IMR-90 (cell line): ENCODE measurements at regions not wholly inside any gene's neighbourhood (a gene's known extent, or its start where the extent isn't known, plus 50 kb on each side); places are given as distances from the start of the nearest gene placed in this dataset.

ENCODE experiments used
- ATAC-seq: fragments of 200-7000 bp; cut with Tn5 transposase; 2 replicates; pipeline ENCODE4 v1.9.1; 2020; ENCODE audit warnings: low read depth, mild to moderate bottlenecking, moderate library complexity
- BruUV-seq: library from RNA; stranded (reverse); fragments of 400-500 nt; replicated peaks from 2 replicates; lab custom pipeline; 2021; lab: Mats Ljungman, UMichigan
- CTCF ChIA-PET: fragments of 300-600 bp; formaldehyde crosslinking; extraction: SDS; loops from one replicate; lab custom pipeline; 2021; ENCODE audit warnings: antibody characterized with exemption; lab: Yijun Ruan, JAX
- POLR2A ChIA-PET: fragments of 300-600 bp; sonication (Branson Sonifier 250); formaldehyde crosslinking; loops from one replicate; lab custom pipeline; 2022; ENCODE audit warnings: antibody characterized with exemption; ENCODE audit not compliant: unreplicated experiment; lab: Charles Lee
- DNase-seq: peaks from one replicate; pipeline ENCODE4 v3.0.0; 2013
- H2AFZ ChIP-seq: replicated peaks from 2 replicates; pipeline ENCODE3; 2013; ENCODE audit warnings: low read length, mild to moderate bottlenecking; ENCODE audit not compliant: poor library complexity
- H2AK5ac ChIP-seq: 2 replicates; pipeline ENCODE4 v1.6.1; 2013; ENCODE audit warnings: low read depth, low read length, inconsistent platforms
- H2AK9ac ChIP-seq: replicated peaks from 2 replicates; pipeline ENCODE3; 2013; ENCODE audit warnings: mild to moderate bottlenecking, low read depth, low read length, moderate library complexity; ENCODE audit not compliant: poor library complexity
- H2BK120ac ChIP-seq: 2 replicates; pipeline ENCODE4 v1.6.1; 2013; ENCODE audit warnings: low read depth, low read length, inconsistent platforms
- H2BK15ac ChIP-seq: 3 replicates; pipeline ENCODE4 v1.6.1; 2013; ENCODE audit warnings: low read depth, low read length, inconsistent platforms
- H2BK20ac ChIP-seq: 2 replicates; pipeline ENCODE4 v1.6.1; 2013; ENCODE audit warnings: low read depth, mild to moderate bottlenecking, inconsistent platforms, low read length, moderate library complexity
- H2BK5ac ChIP-seq: 2 replicates; pipeline ENCODE4 v1.6.1; 2013; ENCODE audit warnings: mild to moderate bottlenecking, low read depth, low read length, inconsistent platforms; ENCODE audit not compliant: poor library complexity, severe bottlenecking
- H3K14ac ChIP-seq: replicated peaks from 2 replicates; pipeline ENCODE4 v1.6.1; 2013; ENCODE audit warnings: low read depth, low read length, inconsistent platforms
- H3K18ac ChIP-seq: 2 replicates; pipeline ENCODE4 v1.6.1; 2013; ENCODE audit warnings: low read depth, low read length, control low read depth
- H3K23ac ChIP-seq: 2 replicates; pipeline ENCODE4 v1.6.1; 2013; ENCODE audit warnings: low read depth, low read length, inconsistent platforms
- H3K27ac ChIP-seq: 2 replicates; pipeline ENCODE4 v1.5.1; 2013; ENCODE audit warnings: mild to moderate bottlenecking, control low read depth, low read length; ENCODE audit not compliant: insufficient read depth
- H3K27me3 ChIP-seq: 2 replicates; pipeline ENCODE4 v1.6.1; 2013; ENCODE audit warnings: low read length; ENCODE audit not compliant: control insufficient read depth, insufficient read depth
- H3K36me3 ChIP-seq: 2 replicates; pipeline ENCODE4 v1.6.1; 2013; ENCODE audit warnings: low read length, mixed read lengths; ENCODE audit not compliant: control insufficient read depth, insufficient read depth
- H3K4ac ChIP-seq: 2 replicates; pipeline ENCODE4 v1.6.1; 2013; ENCODE audit warnings: low read depth, low read length, inconsistent platforms
- H3K4me1 ChIP-seq: 2 replicates; pipeline ENCODE4 v1.6.1; 2013; ENCODE audit warnings: low read length, mixed read lengths; ENCODE audit not compliant: control insufficient read depth, insufficient read depth
- H3K4me2 ChIP-seq: 2 replicates; pipeline ENCODE4 v1.6.1; 2013; ENCODE audit warnings: low read depth, mild to moderate bottlenecking, control low read depth, low read length, moderate library complexity
- H3K4me3 ChIP-seq: 2 replicates; pipeline ENCODE4 v1.5.1; 2013; ENCODE audit warnings: low read depth, mild to moderate bottlenecking, control low read depth, low read length, moderate library complexity; ENCODE audit not compliant: insufficient read depth
- H3K56ac ChIP-seq: 2 replicates; pipeline ENCODE4 v1.6.1; 2013; ENCODE audit warnings: low read length, inconsistent platforms; ENCODE audit not compliant: insufficient read depth; ENCODE audit errors: extremely low read depth
- H3K79me1 ChIP-seq, 2 experiments: 2 replicates each; pipeline ENCODE4 v1.6.1; 2013; ENCODE audit warnings: low read length in 2 of 2, inconsistent platforms in 1 of 2, low read depth in 1 of 2
- H3K9ac ChIP-seq: 2 replicates; pipeline ENCODE4 v1.6.1; 2013; ENCODE audit warnings: low read depth, low read length, control low read depth
- H3K9me1 ChIP-seq: 2 replicates; pipeline ENCODE4 v1.6.1; 2013; ENCODE audit warnings: low read length, inconsistent platforms; ENCODE audit not compliant: insufficient read depth
- H3K9me3 ChIP-seq: 2 replicates; pipeline ENCODE4 v1.6.1; 2013; ENCODE audit warnings: low read length; ENCODE audit not compliant: control insufficient read depth, insufficient read depth
- H4K20me1 ChIP-seq: 2 replicates; pipeline ENCODE4 v1.6.1; 2013; ENCODE audit warnings: low read length, inconsistent platforms; ENCODE audit not compliant: insufficient read depth
- H4K5ac ChIP-seq: 2 replicates; pipeline ENCODE4 v1.6.1; 2013; ENCODE audit warnings: mild to moderate bottlenecking, low read depth, low read length, control low read depth
- H4K8ac ChIP-seq, 2 experiments: 2 replicates each; pipeline ENCODE4 v1.6.1; 2013; ENCODE audit warnings: low read depth in 2 of 2, low read length in 2 of 2, control low read depth in 1 of 2, inconsistent platforms in 1 of 2
- H4K91ac ChIP-seq: 2 replicates; pipeline ENCODE4 v1.6.1; 2013; ENCODE audit warnings: low read depth, low read length, inconsistent platforms; ENCODE audit not compliant: insufficient read depth
- BHLHE40 ChIP-seq: fragments of 150-350 bp; IDR thresholded peaks from 2 replicates; pipeline ENCODE4 v1.6.1; 2016; ENCODE audit warnings: mild to moderate bottlenecking, low read depth, low read length
- CEBPB ChIP-seq: IDR thresholded peaks from 2 replicates; pipeline ENCODE4 v1.6.1; 2012; ENCODE audit warnings: low read depth, low read length, improper control_type of control experiment
- CHD1 ChIP-seq: IDR thresholded peaks from 2 replicates; pipeline ENCODE4 v1.6.1; 2012; ENCODE audit warnings: low read depth, low read length, improper control_type of control experiment
- ELK1 ChIP-seq: fragments of 150-350 bp; IDR thresholded peaks from 2 replicates; pipeline ENCODE4 v1.6.1; 2016; ENCODE audit warnings: low read depth, mild to moderate bottlenecking, low read length, moderate library complexity, borderline replicate concordance
- MAZ ChIP-seq: IDR thresholded peaks from 2 replicates; pipeline ENCODE4 v1.6.1; 2012; ENCODE audit warnings: low read depth, mild to moderate bottlenecking, low read length, improper control_type of control experiment, moderate library complexity, borderline replicate concordance
- MXI1 ChIP-seq: IDR thresholded peaks from 2 replicates; pipeline ENCODE4 v1.6.1; 2012; ENCODE audit warnings: low read depth, mild to moderate bottlenecking, low read length, moderate library complexity, borderline replicate concordance
- NFE2L2 ChIP-seq: fragments of 150-350 bp; IDR thresholded peaks from 2 replicates; pipeline ENCODE4 v1.6.1; 2016; ENCODE audit warnings: low read depth, mild to moderate bottlenecking, low read length
- POLR2A ChIP-seq: IDR thresholded peaks from 2 replicates; pipeline ENCODE4 v1.6.1; 2012; ENCODE audit warnings: mild to moderate bottlenecking, low read depth, low read length
- RAD21 ChIP-seq: IDR thresholded peaks from 2 replicates; pipeline ENCODE4 v1.6.1; 2012; ENCODE audit warnings: low read length, improper control_type of control experiment
- RFX5 ChIP-seq: IDR thresholded peaks from 2 replicates; pipeline ENCODE4 v1.8.0; 2012; ENCODE audit warnings: low read depth, mild to moderate bottlenecking, low read length, moderate library complexity
- SMC3 ChIP-seq: fragments of 150-350 bp; IDR thresholded peaks from 2 replicates; pipeline ENCODE4 v1.6.1; 2016; ENCODE audit warnings: low read depth, mild to moderate bottlenecking, antibody characterized with exemption, low read length, moderate library complexity
- dilution Hi-C: fragments of 300-500 bp; cut with HindIII; formaldehyde crosslinking; loops from one replicate; pipeline ENCODE4 v1.14.3; 2018; ENCODE audit warnings: low sequenced_read_pairs; ENCODE audit not compliant: unreplicated experiment
- in situ Hi-C: fragments of 300-500 bp; cut with MboI; formaldehyde crosslinking; loops from 3 replicates; pipeline ENCODE4 v1.14.3; 2019; ENCODE audit warnings: low sequenced_read_pairs, inconsistent platforms, mixed read lengths
- intact Hi-C: fragments of 100-400 bp; cut with micrococcal nuclease; formaldehyde crosslinking; loops from 2 replicates; pipeline ENCODE4 v1.10.0; 2022
- TF ChIP-seq, protein P1 (sequence below): conservative IDR thresholded peaks from 2 replicates; pipeline ENCODE4 v1.5.1; 2012; ENCODE audit warnings: mild to moderate bottlenecking, low read depth, low read length, improper control_type of control experiment

- ATAC-seq (no peak), DNase-seq (no peak)
- in situ Hi-C loops: no loop called here
- Histone ChIP-seq H2BK5ac (no peak overlapping the region), H3K56ac (no peak overlapping the region), H3K79me1 (no peaks in the 10 kb centered on the region), H3K27me3 (no peaks in the 10 kb centered on the region), H2BK15ac (no peak overlapping the region), H2BK120ac (no peak overlapping the region), H3K4me2 (no peak overlapping the region), H3K27ac (no peak overlapping the region), H2AK9ac (no peak overlapping the region), H4K5ac (no peak overlapping the region), H4K8ac (no peak overlapping the region), H3K4me1 (no peaks in the 10 kb centered on the region), H2BK20ac (no peak overlapping the region), H4K20me1 (no peaks in the 10 kb centered on the region), H3K4me3 (no peak overlapping the region), H3K4ac (no peak overlapping the region), H2AK5ac (no peak overlapping the region), H3K18ac (no peak overlapping the region), H3K14ac (no peak overlapping the region), H3K9me3 (no peaks in the 10 kb centered on the region), H2AFZ (no peak overlapping the region), H3K36me3 (no peaks in the 10 kb centered on the region), H3K9ac (no peak overlapping the region), H4K91ac (no peak overlapping the region), H3K23ac (no peak overlapping the region), H3K9me1 (no peaks in the 10 kb centered on the region)
- TF ChIP-seq SMC3: no peak
- no peak for TF ChIP-seq MXI1
- TF ChIP-seq MAZ: no peak
- TF ChIP-seq, protein P1, sequence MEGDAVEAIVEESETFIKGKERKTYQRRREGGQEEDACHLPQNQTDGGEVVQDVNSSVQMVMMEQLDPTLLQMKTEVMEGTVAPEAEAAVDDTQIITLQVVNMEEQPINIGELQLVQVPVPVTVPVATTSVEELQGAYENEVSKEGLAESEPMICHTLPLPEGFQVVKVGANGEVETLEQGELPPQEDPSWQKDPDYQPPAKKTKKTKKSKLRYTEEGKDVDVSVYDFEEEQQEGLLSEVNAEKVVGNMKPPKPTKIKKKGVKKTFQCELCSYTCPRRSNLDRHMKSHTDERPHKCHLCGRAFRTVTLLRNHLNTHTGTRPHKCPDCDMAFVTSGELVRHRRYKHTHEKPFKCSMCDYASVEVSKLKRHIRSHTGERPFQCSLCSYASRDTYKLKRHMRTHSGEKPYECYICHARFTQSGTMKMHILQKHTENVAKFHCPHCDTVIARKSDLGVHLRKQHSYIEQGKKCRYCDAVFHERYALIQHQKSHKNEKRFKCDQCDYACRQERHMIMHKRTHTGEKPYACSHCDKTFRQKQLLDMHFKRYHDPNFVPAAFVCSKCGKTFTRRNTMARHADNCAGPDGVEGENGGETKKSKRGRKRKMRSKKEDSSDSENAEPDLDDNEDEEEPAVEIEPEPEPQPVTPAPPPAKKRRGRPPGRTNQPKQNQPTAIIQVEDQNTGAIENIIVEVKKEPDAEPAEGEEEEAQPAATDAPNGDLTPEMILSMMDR: no peak
- TF ChIP-seq BHLHE40: no peak
- no peak for TF ChIP-seq RFX5
- TF ChIP-seq CHD1: no peak
- no peak for TF ChIP-seq RAD21
- no peak for TF ChIP-seq NFE2L2
- TF ChIP-seq CEBPB: no peak
- no peak for TF ChIP-seq ELK1
- TF ChIP-seq POLR2A: no peak
- dilution Hi-C loops: no loop called here
- intact Hi-C loops: no loop called here
- CTCF ChIA-PET: no interaction called here
- BruUV-seq: no TSS peak
- POLR2A ChIA-PET: no interaction called here
Observed at GRCh38 chr3:153093629-153094028, 68.4 kb upstream of the RAP2B start.
